Ecto neural progenitor cell (in vitro differentiated cells): ENCODE measurements at regions not wholly inside any gene's neighbourhood (a gene's known extent, or its start where the extent isn't known, plus 50 kb on each side); places are given as distances from the start of the nearest gene placed in this dataset.
"Not testable (repeated sequence)": the region's sequence is repeated elsewhere in the genome, so short reads cannot be mapped to it uniquely, and the experiment has no call there.

Experiments
- DNase-seq: peaks from one replicate; pipeline ENCODE4 v3.0.0-alpha.2; 2018; ENCODE audit warnings: low spot score

GRCh38 chr2:209305746-209306196 lies 118.1 kb upstream of the MAP2 start:
- DNase-seq, result no peak

- DNase-seq, result no peak
Observed at GRCh38 chr2:209307161-209308001, 116.5 kb upstream of the MAP2 start.

GRCh38 chr2:209308415-209308814 lies 115.4 kb upstream of the MAP2 start:
- DNase-seq, result no peak

- no peak for DNase-seq
Observed at GRCh38 chr2:209311948-209312347, 111.9 kb upstream of the MAP2 start.

GRCh38 chr2:209312450-209312849 lies 111.4 kb upstream of the MAP2 start:
- DNase-seq, result not testable (repeated sequence)

GRCh38 chr2:209314653-209315052 lies 109.2 kb upstream of the MAP2 start:
- no peak for DNase-seq

GRCh38 chr2:209316141-209316540 lies 107.7 kb upstream of the MAP2 start:
- DNase-seq, result no peak

- DNase-seq, result no peak
Observed at GRCh38 chr2:209321076-209321475, 102.8 kb upstream of the MAP2 start.

- DNase-seq, result no peak
Observed at GRCh38 chr2:209321581-209321980, 102.3 kb upstream of the MAP2 start.

GRCh38 chr2:209322041-209322440 lies 101.8 kb upstream of the MAP2 start:
- no peak for DNase-seq

GRCh38 chr2:209322905-209323512 lies 100.8 kb upstream of the MAP2 start:
- DNase-seq, result no peak

- DNase-seq, result no peak
Observed at GRCh38 chr2:209323738-209324137, 100.1 kb upstream of the MAP2 start.

- DNase-seq, result no peak
Observed at GRCh38 chr2:209324281-209324680, 99.6 kb upstream of the MAP2 start.

GRCh38 chr2:209331291-209331844 lies 92.5 kb upstream of the MAP2 start:
- DNase-seq, result no peak

GRCh38 chr2:209334188-209335017 lies 89.4 kb upstream of the MAP2 start:
- DNase-seq, result peak; percentile 67

- no peak for DNase-seq
Observed at GRCh38 chr2:209340522-209340921, 83.3 kb upstream of the MAP2 start.

- no peak for DNase-seq
Observed at GRCh38 chr2:209344349-209344748, 79.5 kb upstream of the MAP2 start.

- DNase-seq, result no peak
Observed at GRCh38 chr2:209348433-209348832, 75.4 kb upstream of the MAP2 start.

GRCh38 chr2:209351636-209352035 lies 72.2 kb upstream of the MAP2 start:
- DNase-seq, result no peak

GRCh38 chr2:209358992-209359391 lies 64.9 kb upstream of the MAP2 start:
- DNase-seq, result no peak

GRCh38 chr2:209367075-209367747 lies 56.6 kb upstream of the MAP2 start:
- no peak for DNase-seq

- DNase-seq, result no peak
Observed at GRCh38 chr2:209368406-209368805, 55.4 kb upstream of the MAP2 start.
